ENCODE measurements at regions not wholly inside any gene's neighbourhood (a gene's known extent, or its start where the extent isn't known, plus 50 kb on each side); places are given as distances from the start of the nearest gene placed in this dataset.

- TF ChIP-seq CTCF (IDR thresholded peaks at IDR 0.05; ENCODE audit: low read depth, low read length) (no peak), EZH2phosphoT487 (IDR thresholded peaks at IDR 0.05; ENCODE audit: low read depth) (no peak)
Measured at GRCh38 chr10:23613900-23614299, 175.0 kb downstream of the OTUD1 start.
